GM18502 (cell line): ENCODE measurements at regions not wholly inside any gene's neighbourhood (a gene's known extent, or its start where the extent isn't known, plus 50 kb on each side); places are given as distances from the start of the nearest gene placed in this dataset.
A peak's percentile ranks its signal among the peaks of the same experiment; 100 is the strongest.
"Not testable (repeated sequence)": the region's sequence is repeated elsewhere in the genome, so short reads cannot be mapped to it uniquely, and the experiment has no call there.

Experiments used
- ATAC-seq: cut with Tn5 transposase; IDR thresholded peaks from one replicate; pipeline ENCODE4 v1.9.1; 2021; ENCODE audit warnings: mild to moderate bottlenecking; ENCODE audit not compliant: unreplicated experiment, poor library complexity

- ATAC-seq: not testable (repeated sequence)
These were observed 113.4 kb downstream of the XPNPEP1 start for GRCh38 chr10:109809954-109810353.

- ATAC-seq: not testable (repeated sequence)
These were observed 122.1 kb downstream of the XPNPEP1 start for GRCh38 chr10:109801191-109801590.

GRCh38 chr10:109790647-109791046 lies 132.7 kb downstream of the XPNPEP1 start:
- no peak for ATAC-seq

GRCh38 chr10:109784236-109784635 lies 139.1 kb downstream of the XPNPEP1 start:
- no peak for ATAC-seq

GRCh38 chr10:109783286-109783685 lies 140.0 kb downstream of the XPNPEP1 start:
- no peak for ATAC-seq

GRCh38 chr10:109780997-109781396 lies 142.3 kb downstream of the XPNPEP1 start:
- ATAC-seq: no peak

GRCh38 chr10:109778993-109779392 lies 144.3 kb downstream of the XPNPEP1 start:
- no peak for ATAC-seq

- peak; percentile 7 for ATAC-seq
These were observed 149.2 kb downstream of the XPNPEP1 start for GRCh38 chr10:109774121-109774440.

GRCh38 chr10:109773288-109774120 lies 149.8 kb downstream of the XPNPEP1 start:
- ATAC-seq: peak; percentile 67

GRCh38 chr10:109770663-109771062 lies 152.6 kb downstream of the XPNPEP1 start:
- ATAC-seq: no peak

GRCh38 chr10:109769966-109770365 lies 153.3 kb downstream of the XPNPEP1 start:
- no peak for ATAC-seq

- ATAC-seq: no peak
These were observed 157.5 kb downstream of the XPNPEP1 start for GRCh38 chr10:109765838-109766237.

GRCh38 chr10:109762555-109762954 lies 160.8 kb downstream of the XPNPEP1 start:
- ATAC-seq: no peak

GRCh38 chr10:109757670-109758069 lies 165.6 kb downstream of the XPNPEP1 start:
- ATAC-seq: not testable (repeated sequence)

GRCh38 chr10:109746861-109747260 lies 176.4 kb downstream of the XPNPEP1 start:
- no peak for ATAC-seq

GRCh38 chr10:109744020-109744419 lies 179.3 kb downstream of the XPNPEP1 start:
- ATAC-seq: no peak

- no peak for ATAC-seq
These were observed 179.7 kb downstream of the XPNPEP1 start for GRCh38 chr10:109743574-109743973.

- ATAC-seq: no peak
These were observed 180.2 kb downstream of the XPNPEP1 start for GRCh38 chr10:109743146-109743545.

GRCh38 chr10:109741712-109742111 lies 181.6 kb downstream of the XPNPEP1 start:
- no peak for ATAC-seq

GRCh38 chr10:109740436-109740835 lies 182.9 kb downstream of the XPNPEP1 start:
- no peak for ATAC-seq

- ATAC-seq: no peak
These were observed 185.7 kb downstream of the XPNPEP1 start for GRCh38 chr10:109737626-109738025.

- no peak for ATAC-seq
These were observed 186.3 kb downstream of the XPNPEP1 start for GRCh38 chr10:109737009-109737408.
